Inferior parietal cortex (tissue), 1 donor: ENCODE measurements at regions not wholly inside any gene's neighbourhood (a gene's known extent, or its start where the extent isn't known, plus 50 kb on each side); places are given as distances from the start of the nearest gene placed in this dataset.
"Not testable (repeated sequence)": the region's sequence is repeated elsewhere in the genome, so short reads cannot be mapped to it uniquely, and the experiment has no call there.

Source experiments
- DNase-seq: peaks from one replicate; pipeline ENCODE4 v3.0.0-alpha.2; 2016; ENCODE audit errors: extremely low spot score

- no peak for DNase-seq
These were observed 139.1 kb upstream of the SFSWAP start for GRCh38 chr12:131571827-131572226.

- DNase-seq = no peak
These were observed 138.3 kb upstream of the SFSWAP start for GRCh38 chr12:131572626-131573025.

GRCh38 chr12:131573631-131574394 lies 137.1 kb upstream of the SFSWAP start:
- no peak for DNase-seq

- no peak for DNase-seq
These were observed 136.5 kb upstream of the SFSWAP start for GRCh38 chr12:131574395-131574771.

- DNase-seq = no peak
These were observed 135.5 kb upstream of the SFSWAP start for GRCh38 chr12:131575371-131575770.

GRCh38 chr12:131576734-131577133 lies 134.2 kb upstream of the SFSWAP start:
- DNase-seq = not testable (repeated sequence)

GRCh38 chr12:131577766-131578165 lies 133.1 kb upstream of the SFSWAP start:
- no peak for DNase-seq

GRCh38 chr12:131578828-131579470 lies 131.9 kb upstream of the SFSWAP start:
- DNase-seq = no peak

GRCh38 chr12:131583090-131583712 lies 127.7 kb upstream of the SFSWAP start:
- DNase-seq = no peak

GRCh38 chr12:131586269-131586668 lies 124.6 kb upstream of the SFSWAP start:
- no peak for DNase-seq

GRCh38 chr12:131586761-131587160 lies 124.1 kb upstream of the SFSWAP start:
- no peak for DNase-seq

- no peak for DNase-seq
These were observed 123.3 kb upstream of the SFSWAP start for GRCh38 chr12:131587565-131587964.

- no peak for DNase-seq
These were observed 121.5 kb upstream of the SFSWAP start for GRCh38 chr12:131589221-131589897.

- DNase-seq = no peak
These were observed 120.9 kb upstream of the SFSWAP start for GRCh38 chr12:131589966-131590365.

GRCh38 chr12:131591136-131591535 lies 119.8 kb upstream of the SFSWAP start:
- no peak for DNase-seq

- DNase-seq = no peak
These were observed 118.9 kb upstream of the SFSWAP start for GRCh38 chr12:131591714-131592709.

- no peak for DNase-seq
These were observed 117.9 kb upstream of the SFSWAP start for GRCh38 chr12:131592972-131593371.

- DNase-seq = no peak
These were observed 117.5 kb upstream of the SFSWAP start for GRCh38 chr12:131593406-131593805.

- no peak for DNase-seq
These were observed 114.8 kb upstream of the SFSWAP start for GRCh38 chr12:131596115-131596514.

- DNase-seq = no peak
These were observed 113.6 kb upstream of the SFSWAP start for GRCh38 chr12:131597333-131597732.

- DNase-seq = no peak
These were observed 112.2 kb upstream of the SFSWAP start for GRCh38 chr12:131598717-131599116.
